ENCODE measurements at regions not wholly inside any gene's neighbourhood (a gene's known extent, or its start where the extent isn't known, plus 50 kb on each side); places are given as distances from the start of the nearest gene placed in this dataset.

DNA sequence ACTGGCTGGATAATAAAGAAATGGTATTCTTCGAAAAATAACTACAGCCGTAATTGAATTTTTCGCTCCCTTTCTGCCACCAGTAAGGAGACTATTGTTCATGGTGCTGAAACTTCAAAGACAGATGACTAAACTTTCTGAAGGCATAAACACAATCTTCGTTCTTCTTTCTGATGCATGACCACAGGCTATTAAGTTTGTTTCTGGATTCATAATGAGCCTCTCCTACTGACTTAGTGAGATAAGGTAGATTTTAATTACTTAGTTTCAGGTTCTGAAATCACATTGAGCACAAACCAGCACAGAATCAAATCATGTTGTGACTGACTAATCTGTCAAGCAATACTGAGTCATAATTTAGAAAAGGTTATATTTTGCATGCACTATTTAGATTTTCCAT, 441.8 kb upstream of the CCNG1 start:
- H3K23ac ChIP-seq (ENCODE audit: insufficient read length, low read depth, low read length) = no peak overlapping the region
- H3K4me1 ChIP-seq (ENCODE audit: insufficient read depth, low read length) = no peaks in the 10 kb centered on the region
- no peaks in the 10 kb centered on the region for H3K79me2 ChIP-seq (ENCODE audit: insufficient read depth, low read length)
- H2BK20ac ChIP-seq (ENCODE audit: low read depth, low read length, poor library complexity, severe bottlenecking) = no peak overlapping the region
- no peak overlapping the region for H2AFZ ChIP-seq (ENCODE audit: low read length)
- no peak overlapping the region for H4K5ac ChIP-seq (ENCODE audit: insufficient read length, low read depth, low read length)
- no peak overlapping the region for H3K27ac Mint-ChIP-seq
- H3K36me3 Mint-ChIP-seq (ENCODE audit: insufficient read depth in 1 of 3, low read depth in 3 of 3) = no peaks in the 10 kb centered on the region
- no peak overlapping the region for H2BK5ac ChIP-seq (ENCODE audit: insufficient read length, low read length)
- H3T11ph ChIP-seq (ENCODE audit: low read length) = no peak overlapping the region
- H3K56ac ChIP-seq (ENCODE audit: insufficient read length, low read depth, low read length) = no peak overlapping the region
- no peak overlapping the region for H3K9ac ChIP-seq (ENCODE audit: extremely low read depth, insufficient read length, low read length)
- H2BK120ac ChIP-seq (ENCODE audit: low read depth, low read length, poor library complexity, severe bottlenecking) = no peak overlapping the region
- H3K4ac ChIP-seq (ENCODE audit: low read depth, low read length) = no peak overlapping the region
- no peak overlapping the region for H4K91ac ChIP-seq (ENCODE audit: insufficient read length, low read depth, low read length)
- no peaks in the 10 kb centered on the region for H3K4me1 Mint-ChIP-seq
- H3K79me1 ChIP-seq (ENCODE audit: insufficient read depth, low read depth, low read length, poor library complexity, severe bottlenecking) = no peaks in the 10 kb centered on the region
- H3K9me3 ChIP-seq (ENCODE audit: control insufficient read depth, low read depth, low read length) = no peaks in the 10 kb centered on the region
- TF ChIP-seq, protein P1, sequence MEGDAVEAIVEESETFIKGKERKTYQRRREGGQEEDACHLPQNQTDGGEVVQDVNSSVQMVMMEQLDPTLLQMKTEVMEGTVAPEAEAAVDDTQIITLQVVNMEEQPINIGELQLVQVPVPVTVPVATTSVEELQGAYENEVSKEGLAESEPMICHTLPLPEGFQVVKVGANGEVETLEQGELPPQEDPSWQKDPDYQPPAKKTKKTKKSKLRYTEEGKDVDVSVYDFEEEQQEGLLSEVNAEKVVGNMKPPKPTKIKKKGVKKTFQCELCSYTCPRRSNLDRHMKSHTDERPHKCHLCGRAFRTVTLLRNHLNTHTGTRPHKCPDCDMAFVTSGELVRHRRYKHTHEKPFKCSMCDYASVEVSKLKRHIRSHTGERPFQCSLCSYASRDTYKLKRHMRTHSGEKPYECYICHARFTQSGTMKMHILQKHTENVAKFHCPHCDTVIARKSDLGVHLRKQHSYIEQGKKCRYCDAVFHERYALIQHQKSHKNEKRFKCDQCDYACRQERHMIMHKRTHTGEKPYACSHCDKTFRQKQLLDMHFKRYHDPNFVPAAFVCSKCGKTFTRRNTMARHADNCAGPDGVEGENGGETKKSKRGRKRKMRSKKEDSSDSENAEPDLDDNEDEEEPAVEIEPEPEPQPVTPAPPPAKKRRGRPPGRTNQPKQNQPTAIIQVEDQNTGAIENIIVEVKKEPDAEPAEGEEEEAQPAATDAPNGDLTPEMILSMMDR (conservative IDR thresholded peaks at IDR 0.05) = no peak
- no peaks in the 10 kb centered on the region for H3K23me2 ChIP-seq (ENCODE audit: insufficient read length, low read depth, low read length, poor library complexity, severe bottlenecking)
- no CpG with 5 or more reads among the region's 4 CpGs for WGBS (ENCODE audit: extremely low coverage, insufficient read length, low lambda C conversion rate)
- no peak overlapping the region for H3K4me3 Mint-ChIP-seq
- H2BK12ac ChIP-seq (ENCODE audit: insufficient read length, low read depth, low read length) = no peak overlapping the region
- no peak overlapping the region for H2BK15ac ChIP-seq (ENCODE audit: low read depth, low read length)
- H3K27me3 ChIP-seq (ENCODE audit: insufficient read depth, low read length) = no peaks in the 10 kb centered on the region
- H3K27ac ChIP-seq (ENCODE audit: insufficient read length, low read depth, low read length) = no peak overlapping the region
- no peaks in the 10 kb centered on the region for H3K9me3 Mint-ChIP-seq
- H3K27me3 Mint-ChIP-seq (ENCODE audit: low read depth) = no peaks in the 10 kb centered on the region
- DNase-seq = no peak
- no peak overlapping the region for H3K14ac ChIP-seq (ENCODE audit: insufficient read depth, low read length)
- no peak overlapping the region for H3K4me2 ChIP-seq (ENCODE audit: insufficient read depth, insufficient read length, low read length)
- no peak overlapping the region for H4K8ac ChIP-seq (replicated peaks; ENCODE audit: insufficient read length, low read depth, low read length)
- no peak overlapping the region for H2AK5ac ChIP-seq (ENCODE audit: insufficient read length, low read length)
- H3K18ac ChIP-seq (ENCODE audit: insufficient read length, low read depth, low read length) = no peak overlapping the region
- H4K20me1 ChIP-seq (ENCODE audit: control insufficient read depth, insufficient read depth, insufficient read length) = no peaks in the 10 kb centered on the region
